ENCODE measurements at regions not wholly inside any gene's neighbourhood (a gene's known extent, or its start where the extent isn't known, plus 50 kb on each side); places are given as distances from the start of the nearest gene placed in this dataset.

DNA sequence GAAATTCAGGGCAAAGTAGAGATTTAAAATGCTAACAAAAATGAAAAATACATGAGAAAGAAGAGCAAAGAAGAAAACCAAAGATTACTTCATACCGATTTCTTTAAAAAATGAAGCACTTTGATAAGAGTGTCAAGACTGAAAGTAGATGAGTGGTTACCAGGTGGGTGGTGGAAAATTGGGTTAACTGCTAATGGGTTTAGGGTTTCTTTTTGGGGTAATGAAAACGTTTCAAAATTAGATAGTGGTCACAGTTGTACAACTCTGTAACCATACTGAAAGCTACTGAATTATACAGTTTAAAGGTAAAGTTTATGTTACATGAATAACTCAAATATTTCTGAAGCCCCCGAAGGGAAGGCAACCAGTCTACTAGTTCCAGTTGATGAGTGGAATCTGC is 179.4 kb downstream of the NDFIP2 start:
- DNase-seq (ENCODE audit: low read depth, low spot score) (no peak), ATAC-seq (no peak)
- ChIA-PET POLR2A (no interaction called here), CTCF (no interaction called here), RAD21 (ENCODE audit: low non-redundant PET in 1 of 2, low total read pairs in 2 of 2, uncharacterized antibody in 2 of 2, unreplicated experiment in 2 of 2) (no interaction called here)
- TF ChIP-seq ATF3 (IDR thresholded peaks at IDR 0.05), result no peak
- TF ChIP-seq POLR2A (IDR thresholded peaks at IDR 0.05; ENCODE audit: borderline replicate concordance, extremely low read depth, insufficient read depth, insufficient read length), result no peak
- TF ChIP-seq YY1 (IDR thresholded peaks at IDR 0.05; ENCODE audit: extremely low read depth, insufficient replicate concordance, low read depth, low read length), result no peak
- no peak for TF ChIP-seq EZH2phosphoT487 (IDR thresholded peaks at IDR 0.05; ENCODE audit: borderline replicate concordance)
- TF ChIP-seq JUND (IDR thresholded peaks at IDR 0.05), result no peak
- TF ChIP-seq MAX (IDR thresholded peaks at IDR 0.05), result no peak
- TF ChIP-seq, protein P1, sequence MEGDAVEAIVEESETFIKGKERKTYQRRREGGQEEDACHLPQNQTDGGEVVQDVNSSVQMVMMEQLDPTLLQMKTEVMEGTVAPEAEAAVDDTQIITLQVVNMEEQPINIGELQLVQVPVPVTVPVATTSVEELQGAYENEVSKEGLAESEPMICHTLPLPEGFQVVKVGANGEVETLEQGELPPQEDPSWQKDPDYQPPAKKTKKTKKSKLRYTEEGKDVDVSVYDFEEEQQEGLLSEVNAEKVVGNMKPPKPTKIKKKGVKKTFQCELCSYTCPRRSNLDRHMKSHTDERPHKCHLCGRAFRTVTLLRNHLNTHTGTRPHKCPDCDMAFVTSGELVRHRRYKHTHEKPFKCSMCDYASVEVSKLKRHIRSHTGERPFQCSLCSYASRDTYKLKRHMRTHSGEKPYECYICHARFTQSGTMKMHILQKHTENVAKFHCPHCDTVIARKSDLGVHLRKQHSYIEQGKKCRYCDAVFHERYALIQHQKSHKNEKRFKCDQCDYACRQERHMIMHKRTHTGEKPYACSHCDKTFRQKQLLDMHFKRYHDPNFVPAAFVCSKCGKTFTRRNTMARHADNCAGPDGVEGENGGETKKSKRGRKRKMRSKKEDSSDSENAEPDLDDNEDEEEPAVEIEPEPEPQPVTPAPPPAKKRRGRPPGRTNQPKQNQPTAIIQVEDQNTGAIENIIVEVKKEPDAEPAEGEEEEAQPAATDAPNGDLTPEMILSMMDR (IDR thresholded peaks at IDR 0.05 in 2 of 3, conservative IDR thresholded peaks at IDR 0.05 in 1 of 3; ENCODE audit: borderline replicate concordance in 1 of 3, insufficient read depth in 1 of 3, low read depth in 2 of 3, low read length in 2 of 3), result no peak
- no peak for TF ChIP-seq CBX3 (IDR thresholded peaks at IDR 0.05; ENCODE audit: low read depth)
- no peak for TF ChIP-seq POLR2AphosphoS5 (IDR thresholded peaks at IDR 0.05; ENCODE audit: low read depth, low read length)
- no peak overlapping the region for H2AFZ ChIP-seq (ENCODE audit: low read depth, low read length, poor library complexity, severe bottlenecking)
- intact Hi-C loops (cut with micrococcal nuclease), result no loop called here
- H3K4me3 ChIP-seq (replicated peaks in 1 of 2; ENCODE audit: low read depth in 1 of 2, low read length in 2 of 2), result no peak overlapping the region
- no peaks in the 10 kb centered on the region for H3K4me1 ChIP-seq (ENCODE audit: control insufficient read depth in 1 of 2, insufficient read depth in 2 of 2, low read length in 2 of 2)
- H3K4me2 ChIP-seq (ENCODE audit: low read length), result no peak overlapping the region
- no peaks in the 10 kb centered on the region for H3K9me2 ChIP-seq (ENCODE audit: insufficient read depth)
- H3K27me3 ChIP-seq (ENCODE audit: insufficient read depth, low read length), result no peaks in the 10 kb centered on the region
- H3K36me3 ChIP-seq (ENCODE audit: control insufficient read depth in 1 of 2, insufficient read depth in 2 of 2, low read length in 2 of 2), result no peaks in the 10 kb centered on the region
- no peaks in the 10 kb centered on the region for H3K9me3 ChIP-seq (ENCODE audit: control insufficient read depth in 1 of 2, insufficient read depth in 1 of 2, low read depth in 1 of 2, low read length in 2 of 2)
- H3K9ac ChIP-seq (ENCODE audit: low read length), result no peak overlapping the region
- H3K79me2 ChIP-seq (ENCODE audit: insufficient read depth, low read length), result no peaks in the 10 kb centered on the region
- no TSS peak for BruUV-seq (replicated peaks)
- H3K27ac ChIP-seq (ENCODE audit: low read depth, low read length), result no peak overlapping the region
- no peaks in the 10 kb centered on the region for H4K20me1 ChIP-seq (ENCODE audit: insufficient read depth)

GRCh38 chr13:79659121-79659521 is 178.2 kb downstream of the NDFIP2 start:
- BruUV-seq (replicated peaks), result no TSS peak
- Histone ChIP-seq H3K4me1 (ENCODE audit: control insufficient read depth in 1 of 2, insufficient read depth in 2 of 2, low read length in 2 of 2) (no peaks in the 10 kb centered on the region), H3K4me3 (replicated peaks in 1 of 2; ENCODE audit: low read depth in 1 of 2, low read length in 2 of 2) (no peak overlapping the region), H3K27ac (ENCODE audit: low read depth, low read length) (no peak overlapping the region), H3K9me3 (ENCODE audit: control insufficient read depth in 1 of 2, insufficient read depth in 1 of 2, low read depth in 1 of 2, low read length in 2 of 2) (no peaks in the 10 kb centered on the region), H3K79me2 (ENCODE audit: insufficient read depth, low read length) (no peaks in the 10 kb centered on the region), H4K20me1 (ENCODE audit: insufficient read depth) (no peaks in the 10 kb centered on the region), H2AFZ (ENCODE audit: low read depth, low read length, poor library complexity, severe bottlenecking) (no peak overlapping the region), H3K36me3 (ENCODE audit: control insufficient read depth in 1 of 2, insufficient read depth in 2 of 2, low read length in 2 of 2) (no peaks in the 10 kb centered on the region), H3K27me3 (ENCODE audit: insufficient read depth, low read length) (no peaks in the 10 kb centered on the region), H3K9me2 (ENCODE audit: insufficient read depth) (no peaks in the 10 kb centered on the region), H3K4me2 (ENCODE audit: low read length) (no peak overlapping the region), H3K9ac (ENCODE audit: low read length) (no peak overlapping the region)
- intact Hi-C loops (cut with micrococcal nuclease), result no loop called here
- CTCF ChIA-PET, result no interaction called here
- POLR2A ChIA-PET, result no interaction called here
- DNase-seq (ENCODE audit: low read depth, low spot score) (no peak), ATAC-seq (no peak)
- no peak for TF ChIP-seq SP1 (IDR thresholded peaks at IDR 0.05; ENCODE audit: low read depth)
- TF ChIP-seq CBX3 (IDR thresholded peaks at IDR 0.05; ENCODE audit: low read depth), result no peak
- TF ChIP-seq YY1 (IDR thresholded peaks at IDR 0.05; ENCODE audit: extremely low read depth, insufficient replicate concordance, low read depth, low read length), result no peak
- TF ChIP-seq JUND (IDR thresholded peaks at IDR 0.05), result no peak
- no peak for TF ChIP-seq TCF7L2 (IDR thresholded peaks at IDR 0.05; ENCODE audit: borderline replicate concordance, extremely low read depth, insufficient read depth, insufficient read length)
- TF ChIP-seq SIN3A (IDR thresholded peaks at IDR 0.05; ENCODE audit: low read depth), result no peak
- TF ChIP-seq ELF1 (IDR thresholded peaks at IDR 0.05; ENCODE audit: borderline replicate concordance, low read depth), result no peak
- TF ChIP-seq CEBPB (IDR thresholded peaks at IDR 0.05; ENCODE audit: low read depth), result no peak
- no peak for TF ChIP-seq EZH2 (IDR thresholded peaks at IDR 0.05)
- TF ChIP-seq REST (IDR thresholded peaks at IDR 0.05; ENCODE audit: low read depth), result no peak
- RAD21 ChIA-PET (ENCODE audit: low non-redundant PET in 1 of 2, low total read pairs in 2 of 2, uncharacterized antibody in 2 of 2, unreplicated experiment in 2 of 2), result no interaction called here
